ENCODE measurements at regions not wholly inside any gene's neighbourhood (a gene's known extent, or its start where the extent isn't known, plus 50 kb on each side); places are given as distances from the start of the nearest gene placed in this dataset.

DNA sequence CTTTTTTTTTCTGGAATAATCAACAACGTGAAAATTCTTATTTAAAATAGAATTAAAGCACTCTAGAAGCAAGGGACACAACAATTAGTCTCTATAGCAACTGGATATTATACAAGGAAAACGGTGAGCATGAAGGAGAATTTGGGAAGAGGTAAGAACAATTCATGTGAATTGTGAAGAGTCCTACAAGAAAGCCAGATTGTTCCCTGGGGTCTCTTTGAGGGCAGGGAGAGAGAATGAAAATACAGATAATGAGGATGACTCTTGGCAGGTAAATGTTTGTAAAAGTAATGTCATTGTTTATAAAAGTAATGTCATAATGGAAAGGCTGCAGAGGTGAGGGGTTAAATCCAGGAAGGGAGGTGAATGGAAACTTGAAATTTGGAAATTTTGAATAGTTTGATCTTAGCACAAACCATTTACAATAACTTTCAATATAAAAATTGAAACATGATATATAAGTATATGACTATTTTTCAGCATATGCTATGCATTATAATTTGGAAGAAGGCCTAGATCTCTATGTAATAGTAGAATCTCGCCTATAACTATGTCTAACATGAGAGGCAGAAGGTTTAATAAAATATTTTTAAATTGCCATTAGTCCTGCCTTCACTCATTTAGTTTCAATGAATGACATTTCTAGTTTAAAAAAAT is 378.8 kb upstream of the DCN start:
- Histone ChIP-seq H3K27me3 (ENCODE audit: control insufficient read depth, insufficient read depth, low read length) (no peaks in the 10 kb centered on the region), H3K27ac (ENCODE audit: low read length) (no peak overlapping the region), H3K4me1 (ENCODE audit: control insufficient read depth, insufficient read depth, low read length) (no peaks in the 10 kb centered on the region), H3K36me3 (ENCODE audit: control insufficient read depth, insufficient read depth, low read length) (no peaks in the 10 kb centered on the region), H3K9me3 (ENCODE audit: control insufficient read depth, insufficient read depth, low read length) (no peaks in the 10 kb centered on the region), H3K4me3 (ENCODE audit: low read length) (no peak overlapping the region)
- DNase-seq (ENCODE audit: low read depth, low spot score): no peak
- no CpG with 5 or more reads among the region's 3 CpGs for WGBS (ENCODE audit: insufficient coverage, insufficient read length)

DNA sequence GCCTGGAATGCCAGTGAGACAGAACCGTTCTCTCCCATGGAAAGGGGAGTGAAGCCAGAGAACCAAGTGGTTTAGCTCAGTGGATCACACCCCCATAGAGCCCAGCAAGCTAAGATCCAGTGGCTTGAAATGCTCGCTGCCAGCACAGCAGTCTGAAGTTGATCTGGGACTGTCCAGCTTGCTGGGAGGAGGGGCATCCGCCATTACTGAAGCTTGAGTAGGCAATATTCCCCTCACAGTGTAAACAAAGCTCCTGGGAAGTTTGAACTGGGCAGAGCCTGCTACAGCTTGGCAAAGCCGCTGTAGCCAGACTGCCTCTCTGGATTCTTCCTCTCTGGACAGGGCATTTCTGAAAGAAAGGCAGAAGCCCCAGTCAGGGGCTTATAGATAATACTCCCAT is 374.3 kb upstream of the DCN start:
- Histone ChIP-seq H3K27ac (ENCODE audit: low read length) (no peak overlapping the region), H3K4me1 (ENCODE audit: control insufficient read depth, insufficient read depth, low read length) (no peaks in the 10 kb centered on the region), H3K4me3 (ENCODE audit: low read length) (no peak overlapping the region), H3K36me3 (ENCODE audit: control insufficient read depth, insufficient read depth, low read length) (no peaks in the 10 kb centered on the region), H3K9me3 (ENCODE audit: control insufficient read depth, insufficient read depth, low read length) (no peaks in the 10 kb centered on the region), H3K27me3 (ENCODE audit: control insufficient read depth, insufficient read depth, low read length) (no peaks in the 10 kb centered on the region)
- DNase-seq (ENCODE audit: low read depth, low spot score): no peak
- WGBS (ENCODE audit: insufficient coverage, insufficient read length): no CpG with 5 or more reads among the region's 4 CpGs

DNA sequence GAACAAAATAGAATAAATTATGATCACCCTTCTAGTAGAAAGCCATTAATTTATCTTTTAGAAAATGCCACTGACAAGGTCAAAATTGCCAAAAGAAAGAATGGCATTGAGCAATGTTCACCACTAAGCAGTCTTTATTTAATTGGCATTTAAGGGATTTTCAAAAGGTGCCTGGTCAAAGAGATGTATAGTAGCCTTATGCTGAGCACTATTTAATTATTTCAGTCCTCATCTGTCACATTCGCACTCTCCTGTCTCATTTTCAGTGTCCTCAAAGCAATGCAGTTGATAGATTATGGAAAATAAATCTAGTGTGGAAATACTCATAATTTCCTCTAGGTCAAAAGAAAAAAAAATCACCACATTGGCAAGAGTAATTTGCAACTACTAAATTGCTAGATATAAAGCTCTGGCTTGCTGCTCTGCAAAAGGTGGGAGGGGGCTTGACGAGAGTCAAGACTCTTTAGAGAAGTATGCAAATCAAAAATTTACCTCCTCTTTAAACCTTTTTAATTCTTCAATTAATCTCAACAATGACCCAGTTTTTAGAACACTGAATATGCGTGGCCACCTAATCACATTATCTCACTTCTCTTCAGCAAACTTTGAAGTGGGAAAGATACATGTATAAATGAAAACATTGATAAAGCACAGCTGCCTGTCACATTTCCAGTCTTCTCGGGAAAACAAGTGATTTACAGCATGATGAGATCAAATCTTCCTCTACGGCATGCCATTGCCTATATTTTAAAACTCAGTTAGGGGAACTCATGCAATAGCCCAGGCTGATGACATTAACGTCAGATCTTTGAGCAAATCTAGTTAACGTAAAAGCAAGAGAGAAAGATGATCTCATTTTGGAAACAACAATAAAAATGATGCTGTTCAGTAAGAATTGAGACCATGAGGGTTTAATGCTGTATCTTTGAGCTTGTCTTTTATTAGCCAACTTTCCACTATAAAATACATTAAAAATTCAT is 373.1 kb upstream of the DCN start:
- WGBS (ENCODE audit: insufficient coverage, insufficient read length): no CpG with 5 or more reads among the region's 7 CpGs
- Histone ChIP-seq H3K4me1 (ENCODE audit: control insufficient read depth, insufficient read depth, low read length) (no peaks in the 10 kb centered on the region), H3K27ac (ENCODE audit: low read length) (no peak overlapping the region), H3K9me3 (ENCODE audit: control insufficient read depth, insufficient read depth, low read length) (no peaks in the 10 kb centered on the region), H3K4me3 (ENCODE audit: low read length) (no peak overlapping the region), H3K36me3 (ENCODE audit: control insufficient read depth, insufficient read depth, low read length) (no peaks in the 10 kb centered on the region), H3K27me3 (ENCODE audit: control insufficient read depth, insufficient read depth, low read length) (no peaks in the 10 kb centered on the region)
- DNase-seq (ENCODE audit: low read depth, low spot score): no peak

DNA sequence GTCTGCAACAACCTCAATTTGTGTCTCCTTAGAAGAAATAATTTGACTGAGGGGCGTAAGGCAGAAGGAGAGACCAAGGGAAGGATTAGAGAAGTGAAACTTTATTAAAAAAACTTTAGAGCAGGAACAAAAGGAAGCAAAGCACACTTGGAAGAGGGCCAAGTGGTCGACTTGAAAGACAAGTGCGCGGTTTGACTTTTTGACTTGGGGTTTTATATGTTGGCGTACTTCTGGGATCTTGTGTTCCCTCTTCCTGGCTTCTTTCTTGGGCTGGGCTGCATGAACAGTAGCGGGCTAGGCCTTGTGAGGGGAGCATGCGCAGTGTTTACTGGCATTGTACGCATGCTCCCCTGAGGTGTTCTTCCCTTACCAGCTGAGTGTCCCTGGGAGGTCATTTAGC is 369.3 kb upstream of the DCN start:
- no peak for DNase-seq (ENCODE audit: low read depth, low spot score)
- no peaks in the 10 kb centered on the region for H3K9me3 ChIP-seq (ENCODE audit: control insufficient read depth, insufficient read depth, low read length)
- H3K4me1 ChIP-seq (ENCODE audit: control insufficient read depth, insufficient read depth, low read length): no peaks in the 10 kb centered on the region
- H3K27ac ChIP-seq (ENCODE audit: low read length): no peak overlapping the region
- no peak overlapping the region for H3K4me3 ChIP-seq (ENCODE audit: low read length)
- no peaks in the 10 kb centered on the region for H3K27me3 ChIP-seq (ENCODE audit: control insufficient read depth, insufficient read depth, low read length)
- WGBS (ENCODE audit: insufficient coverage, insufficient read length): no CpG with 5 or more reads among the region's 8 CpGs
- H3K36me3 ChIP-seq (ENCODE audit: control insufficient read depth, insufficient read depth, low read length): no peaks in the 10 kb centered on the region

DNA sequence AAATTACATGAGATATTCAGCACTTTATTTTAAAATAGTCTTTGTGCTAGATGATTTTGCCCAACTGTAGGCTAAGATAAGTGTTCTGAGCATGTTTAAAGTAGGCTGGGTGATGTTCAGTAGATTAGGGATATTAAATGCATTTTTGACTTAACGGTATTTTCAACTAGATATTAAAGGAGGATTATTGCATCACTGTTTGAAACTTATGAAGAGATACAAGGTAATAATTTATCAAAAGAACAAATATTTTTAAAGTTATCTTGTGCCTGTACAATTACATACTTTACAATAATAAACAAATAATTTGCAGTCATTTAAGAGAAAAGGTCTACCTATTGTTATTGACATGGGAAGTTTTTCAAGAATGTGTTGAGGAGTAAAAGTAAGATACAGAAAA is 368.6 kb upstream of the DCN start:
- Histone ChIP-seq H3K36me3 (ENCODE audit: control insufficient read depth, insufficient read depth, low read length) (no peaks in the 10 kb centered on the region), H3K9me3 (ENCODE audit: control insufficient read depth, insufficient read depth, low read length) (no peaks in the 10 kb centered on the region), H3K27me3 (ENCODE audit: control insufficient read depth, insufficient read depth, low read length) (no peaks in the 10 kb centered on the region), H3K4me1 (ENCODE audit: control insufficient read depth, insufficient read depth, low read length) (no peaks in the 10 kb centered on the region), H3K27ac (ENCODE audit: low read length) (no peak overlapping the region), H3K4me3 (ENCODE audit: low read length) (no peak overlapping the region)
- WGBS (ENCODE audit: insufficient coverage, insufficient read length): no CpG with 5 or more reads among the region's 1 CpG
- no peak for DNase-seq (ENCODE audit: low read depth, low spot score)

DNA sequence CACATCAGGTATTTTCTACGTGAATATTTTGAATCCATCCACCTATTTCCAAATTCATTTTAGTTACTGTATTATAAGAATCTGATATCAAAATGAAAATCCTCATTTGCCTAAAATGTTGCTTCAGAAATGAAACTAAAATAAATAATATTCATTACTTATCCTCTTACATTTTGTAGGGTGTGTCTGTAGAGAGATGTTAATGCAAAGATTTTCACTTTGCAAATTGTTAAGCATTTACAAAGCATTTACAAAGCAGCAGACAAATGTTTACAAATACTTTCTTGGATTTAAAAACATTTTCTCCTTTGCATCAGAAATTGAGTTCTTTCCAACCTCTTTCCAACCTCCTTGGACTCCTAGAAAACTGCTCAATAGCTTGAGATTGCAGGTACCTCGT is 360.0 kb upstream of the DCN start:
- no peak overlapping the region for H3K4me3 ChIP-seq (ENCODE audit: low read length)
- no peaks in the 10 kb centered on the region for H3K4me1 ChIP-seq (ENCODE audit: control insufficient read depth, insufficient read depth, low read length)
- WGBS (ENCODE audit: insufficient coverage, insufficient read length): no CpG with 5 or more reads among the region's 2 CpGs
- H3K27me3 ChIP-seq (ENCODE audit: control insufficient read depth, insufficient read depth, low read length): no peaks in the 10 kb centered on the region
- no peaks in the 10 kb centered on the region for H3K9me3 ChIP-seq (ENCODE audit: control insufficient read depth, insufficient read depth, low read length)
- DNase-seq (ENCODE audit: low read depth, low spot score): no peak
- no peak overlapping the region for H3K27ac ChIP-seq (ENCODE audit: low read length)
- no peaks in the 10 kb centered on the region for H3K36me3 ChIP-seq (ENCODE audit: control insufficient read depth, insufficient read depth, low read length)

DNA sequence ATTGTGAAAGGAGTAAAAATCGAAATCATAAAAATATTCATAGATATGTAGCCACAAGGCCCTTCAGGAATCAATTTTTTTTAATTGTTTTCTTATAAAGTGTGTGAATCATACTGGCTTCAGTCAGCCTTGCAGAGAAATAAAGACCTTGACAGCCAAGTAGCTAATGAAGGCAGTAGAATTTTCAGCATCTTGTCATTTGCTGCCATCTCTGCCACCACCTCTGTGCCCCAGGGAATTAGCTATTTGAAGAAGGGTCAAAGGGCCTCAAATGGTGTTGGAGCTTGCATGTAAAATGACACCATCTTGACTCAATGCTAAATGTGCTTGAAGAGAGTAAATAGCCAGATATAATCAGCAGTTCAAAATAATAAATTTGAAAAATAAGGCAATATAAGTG is 359.4 kb upstream of the DCN start:
- Histone ChIP-seq H3K27ac (ENCODE audit: low read length) (no peak overlapping the region), H3K36me3 (ENCODE audit: control insufficient read depth, insufficient read depth, low read length) (no peaks in the 10 kb centered on the region), H3K9me3 (ENCODE audit: control insufficient read depth, insufficient read depth, low read length) (no peaks in the 10 kb centered on the region), H3K4me3 (ENCODE audit: low read length) (no peak overlapping the region), H3K4me1 (ENCODE audit: control insufficient read depth, insufficient read depth, low read length) (no peaks in the 10 kb centered on the region), H3K27me3 (ENCODE audit: control insufficient read depth, insufficient read depth, low read length) (no peaks in the 10 kb centered on the region)
- WGBS (ENCODE audit: insufficient coverage, insufficient read length): 100% methylated on average over 1 of the region's 1 CpG
- DNase-seq (ENCODE audit: low read depth, low spot score): no peak

DNA sequence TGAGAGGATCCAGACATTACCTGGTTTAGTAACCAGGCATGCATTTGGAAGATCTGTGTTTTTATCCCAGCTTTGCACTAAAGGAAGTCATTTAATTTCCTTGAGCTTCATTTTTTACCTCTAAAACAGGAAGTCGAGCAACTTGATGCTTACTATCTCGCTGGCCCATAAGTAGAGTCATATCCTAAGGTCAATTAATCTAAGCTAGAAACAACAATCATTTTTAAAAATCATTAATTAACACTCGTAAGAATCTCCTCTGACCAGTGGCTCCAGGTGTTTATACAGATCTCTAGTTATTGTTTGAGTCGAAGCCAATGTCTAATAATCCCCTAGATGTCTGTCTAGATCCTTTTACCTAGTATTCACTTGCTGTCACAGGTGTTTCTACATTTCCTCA is 355.8 kb upstream of the DCN start:
- H3K36me3 ChIP-seq (ENCODE audit: control insufficient read depth, insufficient read depth, low read length): no peaks in the 10 kb centered on the region
- no peak for DNase-seq (ENCODE audit: low read depth, low spot score)
- whole genome bisulfite sequencing (ENCODE audit: insufficient coverage, insufficient read length): no CpG with 5 or more reads among the region's 4 CpGs
- no peaks in the 10 kb centered on the region for H3K4me1 ChIP-seq (ENCODE audit: control insufficient read depth, insufficient read depth, low read length)
- H3K9me3 ChIP-seq (ENCODE audit: control insufficient read depth, insufficient read depth, low read length): no peaks in the 10 kb centered on the region
- H3K4me3 ChIP-seq (ENCODE audit: low read length): no peak overlapping the region
- H3K27ac ChIP-seq (ENCODE audit: low read length): no peak overlapping the region
- no peaks in the 10 kb centered on the region for H3K27me3 ChIP-seq (ENCODE audit: control insufficient read depth, insufficient read depth, low read length)

DNA sequence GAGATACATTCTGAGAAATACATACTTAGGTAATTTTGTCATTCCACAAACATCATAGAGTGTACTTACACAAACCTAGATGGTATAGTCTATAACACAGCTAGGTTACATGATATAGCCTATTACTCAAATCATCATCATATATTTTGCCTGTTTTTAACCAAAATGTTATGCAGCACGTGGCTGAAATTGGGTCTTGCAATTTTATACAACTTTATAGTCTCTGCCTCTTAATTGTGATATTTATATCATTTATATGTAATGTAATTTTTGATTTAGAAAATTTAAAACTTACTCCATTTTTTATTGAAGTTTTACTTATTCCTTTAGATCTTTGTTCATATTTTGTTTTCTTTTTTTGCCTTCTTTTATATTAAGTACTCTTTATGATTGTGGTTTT is 350.7 kb upstream of the DCN start:
- Histone ChIP-seq H3K4me3 (ENCODE audit: low read length) (no peak overlapping the region), H3K36me3 (ENCODE audit: control insufficient read depth, insufficient read depth, low read length) (no peaks in the 10 kb centered on the region), H3K4me1 (ENCODE audit: control insufficient read depth, insufficient read depth, low read length) (no peaks in the 10 kb centered on the region), H3K9me3 (ENCODE audit: control insufficient read depth, insufficient read depth, low read length) (no peaks in the 10 kb centered on the region), H3K27ac (ENCODE audit: low read length) (no peak overlapping the region), H3K27me3 (ENCODE audit: control insufficient read depth, insufficient read depth, low read length) (no peaks in the 10 kb centered on the region)
- DNase-seq (ENCODE audit: low read depth, low spot score): no peak
- no CpG with 5 or more reads among the region's 1 CpG for WGBS (ENCODE audit: insufficient coverage, insufficient read length)

DNA sequence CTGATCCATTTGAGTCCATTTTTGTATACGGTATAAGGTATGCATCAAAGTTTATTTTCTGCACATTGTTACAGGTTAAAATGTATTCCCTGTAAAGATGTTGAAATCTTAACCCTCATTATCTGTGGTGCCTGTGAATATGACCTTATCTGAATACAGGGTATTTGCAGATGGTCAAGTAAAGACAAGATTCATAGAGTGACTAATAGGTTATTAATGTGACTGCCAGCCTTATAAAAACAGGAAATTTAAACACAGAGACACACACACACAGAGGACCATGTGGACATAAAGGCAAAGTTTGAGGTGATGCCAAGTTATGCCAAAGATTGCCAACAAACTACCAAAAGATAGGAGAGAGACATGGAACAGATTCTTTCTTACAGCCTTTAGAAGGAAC is 347.2 kb upstream of the DCN start:
- Histone ChIP-seq H3K9me3 (ENCODE audit: control insufficient read depth, insufficient read depth, low read length) (no peaks in the 10 kb centered on the region), H3K27me3 (ENCODE audit: control insufficient read depth, insufficient read depth, low read length) (no peaks in the 10 kb centered on the region), H3K4me3 (ENCODE audit: low read length) (no peak overlapping the region), H3K4me1 (ENCODE audit: control insufficient read depth, insufficient read depth, low read length) (no peaks in the 10 kb centered on the region), H3K27ac (ENCODE audit: low read length) (no peak overlapping the region), H3K36me3 (ENCODE audit: control insufficient read depth, insufficient read depth, low read length) (no peaks in the 10 kb centered on the region)
- no peak for DNase-seq (ENCODE audit: low read depth, low spot score)
- WGBS (ENCODE audit: insufficient coverage, insufficient read length): no CpG with 5 or more reads among the region's 1 CpG
